CD14-positive monocyte (primary cell): ENCODE measurements at regions not wholly inside any gene's neighbourhood (a gene's known extent, or its start where the extent isn't known, plus 50 kb on each side); places are given as distances from the start of the nearest gene placed in this dataset.

Experiments used
- DNase-seq, 3 donors: peaks; one replicate each; pipeline ENCODE4 v3.0.0-alpha.2; 2011 to 2022
- H2AFZ ChIP-seq: 2 replicates; pipeline ENCODE4 v1.6.0; 2012; ENCODE audit warnings: mild to moderate bottlenecking, low read depth, low read length, inconsistent platforms; ENCODE audit not compliant: insufficient read depth, poor library complexity, severe bottlenecking
- H3K27ac ChIP-seq, 2 donors: 1 replicate in 1 of 2; 2 replicates in 1 of 2; pipeline ENCODE4 v1.5.1; 2012 to 2013; ENCODE audit warnings: low read length in 2 of 2, control low read depth in 1 of 2, inconsistent platforms in 1 of 2, low read depth in 1 of 2, mild to moderate bottlenecking in 1 of 2
- H3K27me3 ChIP-seq, 2 donors: one replicate each; pipeline versions ENCODE4 v1.6.0 to v1.6.1; 2011 to 2013; ENCODE audit warnings: low read length in 2 of 2; ENCODE audit not compliant: control insufficient read depth in 2 of 2, insufficient read depth in 2 of 2
- H3K36me3 ChIP-seq, 2 donors: replicated peaks in 1 of 2; 1 replicate in 1 of 2; 2 replicates in 1 of 2; pipeline versions ENCODE4 v1.5.1 to v1.6.1; 2012 to 2013; ENCODE audit warnings: low read length in 2 of 2, control low read depth in 1 of 2, inconsistent platforms in 1 of 2, mild to moderate bottlenecking in 1 of 2; ENCODE audit not compliant: insufficient read depth in 2 of 2, control insufficient read depth in 1 of 2
- H3K4me1 ChIP-seq, 2 donors: 1 replicate in 1 of 2; 2 replicates in 1 of 2; pipeline versions ENCODE4 v1.5.1 to v1.6.1; 2012 to 2013; ENCODE audit warnings: low read length in 2 of 2, control low read depth in 1 of 2, inconsistent platforms in 1 of 2, mild to moderate bottlenecking in 1 of 2, moderate library complexity in 1 of 2; ENCODE audit not compliant: insufficient read depth in 2 of 2, control insufficient read depth in 1 of 2
- H3K4me2 ChIP-seq: replicated peaks from 2 replicates; pipeline ENCODE3; 2012; ENCODE audit warnings: low read length, moderate library complexity, mild to moderate bottlenecking; ENCODE audit not compliant: poor library complexity, severe bottlenecking; ENCODE audit errors: extremely low read depth
- H3K4me3 ChIP-seq, 3 experiments: fragments of 200-600 bp in 1 of 3; sonication (generic) in 1 of 3; replicated peaks in 1 of 3; 1 replicate in 2 of 3; 2 replicates in 1 of 3; pipeline ENCODE4 v1.5.1; 2011 to 2013; ENCODE audit warnings: low read length in 3 of 3, mild to moderate bottlenecking in 3 of 3, control low read depth in 2 of 3, low read depth in 2 of 3, inconsistent platforms in 1 of 3, moderate library complexity in 1 of 3
- H3K79me2 ChIP-seq: 2 replicates; pipeline ENCODE4 v1.6.0; 2012; ENCODE audit warnings: mild to moderate bottlenecking, control low read depth, inconsistent platforms, low read length, moderate library complexity; ENCODE audit not compliant: insufficient read depth
- H3K9ac ChIP-seq: 2 replicates; pipeline ENCODE4 v1.6.0; 2017; ENCODE audit warnings: low read length, mild to moderate bottlenecking; ENCODE audit not compliant: insufficient read depth, poor library complexity, severe bottlenecking
- H3K9me3 ChIP-seq, 2 donors: replicated peaks in 1 of 2; 1 replicate in 1 of 2; 2 replicates in 1 of 2; pipeline versions ENCODE4 v1.5.1 to v1.6.1; 2012 to 2013; ENCODE audit warnings: low read length in 2 of 2, control low read depth in 1 of 2; ENCODE audit not compliant: control insufficient read depth in 1 of 2, insufficient read depth in 1 of 2
- H4K20me1 ChIP-seq: 2 replicates; pipeline ENCODE4 v1.6.0; 2012; ENCODE audit warnings: mild to moderate bottlenecking, low read length, control low read depth, moderate library complexity; ENCODE audit not compliant: insufficient read depth
- H3K27ac Mint-ChIP-seq, 7 donors: one replicate each; pipeline ENCODE4 v1.8.0; 2020; ENCODE audit warnings: mild to moderate bottlenecking in 7 of 7, mixed read lengths in 7 of 7, moderate library complexity in 6 of 7, inconsistent platforms in 2 of 7
- H3K27me3 Mint-ChIP-seq, 3 donors: one replicate each; pipeline ENCODE4 v1.8.0; 2021 to 2022; ENCODE audit warnings: low read depth in 3 of 3, mild to moderate bottlenecking in 3 of 3, mixed read lengths in 3 of 3, moderate library complexity in 3 of 3, inconsistent platforms in 1 of 3
- H3K36me3 Mint-ChIP-seq, 2 donors: one replicate each; pipeline ENCODE4 v1.8.0; 2020; ENCODE audit warnings: mixed read lengths in 2 of 2, inconsistent platforms in 1 of 2, mild to moderate bottlenecking in 1 of 2
- H3K4me1 Mint-ChIP-seq: one replicate; pipeline ENCODE4 v1.8.0; 2020; ENCODE audit warnings: mild to moderate bottlenecking, mixed read lengths
- H3K4me3 Mint-ChIP-seq, 2 donors: one replicate each; pipeline ENCODE4 v1.8.0; 2020; ENCODE audit warnings: mild to moderate bottlenecking in 2 of 2, mixed read lengths in 2 of 2, moderate library complexity in 1 of 2
- H3K9me3 Mint-ChIP-seq, 7 donors: one replicate each; pipeline ENCODE4 v1.8.0; 2020 to 2022; ENCODE audit warnings: mixed read lengths in 7 of 7, mild to moderate bottlenecking in 6 of 7, moderate library complexity in 6 of 7, inconsistent platforms in 2 of 7
- CTCF ChIP-seq: fragments of 200-600 bp; IDR thresholded peaks from one replicate; pipeline ENCODE4 v1.8.0; 2022; ENCODE audit warnings: antibody characterized with exemption, mild to moderate bottlenecking
- WGBS: methylation state at CpG from one replicate; pipeline ENCODE4 v1.1.5; 2013; ENCODE audit warnings: missing lambda C conversion rate; ENCODE audit not compliant: insufficient coverage; 5-methylcytosine and 5-hydroxymethylcytosine counted together
- intact Hi-C, 2 donors: fragments of 100-400 bp; cut with micrococcal nuclease; formaldehyde crosslinking; loops; one replicate each; pipeline versions ENCODE4 v1.15.0 to v1.15.1; 2023

DNA sequence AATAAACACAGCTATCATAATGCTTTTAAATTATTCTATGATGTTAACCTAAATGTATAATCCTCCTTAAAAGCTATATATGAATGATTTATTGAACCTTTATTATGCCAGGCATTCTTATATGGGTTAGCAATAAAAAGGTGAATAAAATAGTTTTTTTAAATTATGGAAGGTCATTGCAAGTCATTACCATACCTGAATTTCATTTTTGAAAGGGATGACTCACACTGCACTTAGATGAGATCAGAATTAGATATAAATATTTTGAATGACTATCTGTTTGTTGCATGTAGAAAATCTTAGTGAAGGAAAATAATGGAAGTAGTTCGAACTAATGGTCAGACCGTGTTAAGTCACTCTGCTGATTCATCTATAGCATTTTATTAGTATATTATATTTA lies 822.3 kb downstream of the LUZP2 start:
- H3K36me3 Mint-ChIP-seq = no peaks in the 10 kb centered on the region
- Histone ChIP-seq H3K4me2 (no peak overlapping the region), H3K79me2 (no peaks in the 10 kb centered on the region), H2AFZ (no peak overlapping the region), H3K36me3 (no peaks in the 10 kb centered on the region), H3K9me3 (no peaks in the 10 kb centered on the region), H3K27ac (no peak overlapping the region), H3K4me1 (no peaks in the 10 kb centered on the region), H3K4me3 (no peak overlapping the region), H3K9ac (no peak overlapping the region), H3K27me3 (no peaks in the 10 kb centered on the region), H4K20me1 (no peaks in the 10 kb centered on the region)
- H3K27me3 Mint-ChIP-seq = peaks cover 0 to 1% (median 0%) of the 10 kb centered on the region in 3 donors
- H3K4me1 Mint-ChIP-seq = no peaks in the 10 kb centered on the region
- TF ChIP-seq CTCF = no peak
- WGBS = no CpG with 5 or more reads among the region's 2 CpGs
- no peak for DNase-seq
- intact Hi-C loops = no loop called here
- H3K9me3 Mint-ChIP-seq = peaks cover 0 to 4% (median 2%) of the 10 kb centered on the region in 7 donors
- no peak overlapping the region for H3K27ac Mint-ChIP-seq
- H3K4me3 Mint-ChIP-seq = no peak overlapping the region

- H3K4me3 Mint-ChIP-seq = no peak overlapping the region
- WGBS = 71% methylated on average over 1 of the region's 4 CpGs
- Histone ChIP-seq H3K36me3 (no peaks in the 10 kb centered on the region), H2AFZ (no peak overlapping the region), H4K20me1 (no peaks in the 10 kb centered on the region), H3K4me2 (no peak overlapping the region), H3K4me3 (no peak overlapping the region), H3K27ac (no peak overlapping the region), H3K9ac (no peak overlapping the region), H3K79me2 (no peaks in the 10 kb centered on the region), H3K4me1 (no peaks in the 10 kb centered on the region), H3K27me3 (no peaks in the 10 kb centered on the region), H3K9me3 (no peaks in the 10 kb centered on the region)
- H3K9me3 Mint-ChIP-seq = peaks cover 0 to 4% (median 2%) of the 10 kb centered on the region in 7 donors
- no peak overlapping the region for H3K27ac Mint-ChIP-seq
- H3K27me3 Mint-ChIP-seq = no peaks in the 10 kb centered on the region
- no peaks in the 10 kb centered on the region for H3K4me1 Mint-ChIP-seq
- no peak for DNase-seq
- intact Hi-C loops = no loop called here
- TF ChIP-seq CTCF = no peak
- no peaks in the 10 kb centered on the region for H3K36me3 Mint-ChIP-seq
Observed at GRCh38 chr11:25327656-25328055, 830.8 kb downstream of the LUZP2 start.
